GM21825 (cell line): ENCODE measurements at regions not wholly inside any gene's neighbourhood (a gene's known extent, or its start where the extent isn't known, plus 50 kb on each side); places are given as distances from the start of the nearest gene placed in this dataset.

Experiments
- ATAC-seq: cut with Tn5 transposase; IDR thresholded peaks from one replicate; pipeline ENCODE4 v1.9.1; 2021; ENCODE audit warnings: mild to moderate bottlenecking, moderate library complexity; ENCODE audit not compliant: unreplicated experiment

GRCh38 chr6:44657206-44657819 is 269.8 kb downstream of the CDC5L start:
- ATAC-seq = no peak

GRCh38 chr6:44658571-44658970 is 271.1 kb downstream of the CDC5L start:
- no peak for ATAC-seq

GRCh38 chr6:44659726-44660125 is 272.2 kb downstream of the CDC5L start:
- no peak for ATAC-seq

DNA sequence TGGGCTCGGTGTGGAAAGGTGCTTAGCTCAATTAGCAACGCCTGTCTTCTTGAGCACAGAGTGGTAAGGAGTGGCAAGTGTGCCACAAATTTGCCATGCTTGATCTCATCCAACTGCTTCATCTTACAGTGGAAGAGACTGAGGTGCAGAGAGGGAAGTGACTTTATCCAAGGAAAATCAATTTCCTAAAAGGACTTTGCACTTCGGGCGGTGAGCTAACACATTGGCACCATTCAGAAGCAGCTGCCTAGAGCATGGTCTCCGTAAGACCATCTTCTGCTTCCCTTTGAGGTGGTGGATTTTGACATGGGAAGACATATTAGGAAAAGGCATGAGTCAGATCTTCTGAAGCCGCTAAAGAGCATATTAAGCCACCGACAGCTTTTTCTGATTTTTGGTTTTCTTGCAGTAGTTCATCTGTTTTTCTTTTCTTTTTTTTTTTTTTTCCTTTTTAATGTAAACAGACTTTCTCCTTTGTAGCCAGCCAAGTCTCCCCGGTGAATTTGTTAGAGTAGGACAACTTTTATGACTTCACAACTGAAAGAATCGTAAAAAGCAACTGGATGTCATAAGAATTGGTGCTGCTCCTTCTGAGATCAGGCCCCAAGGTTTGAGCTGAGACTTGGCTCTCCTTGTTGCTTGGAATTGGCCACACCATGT is 273.2 kb downstream of the CDC5L start:
- no peak for ATAC-seq

DNA sequence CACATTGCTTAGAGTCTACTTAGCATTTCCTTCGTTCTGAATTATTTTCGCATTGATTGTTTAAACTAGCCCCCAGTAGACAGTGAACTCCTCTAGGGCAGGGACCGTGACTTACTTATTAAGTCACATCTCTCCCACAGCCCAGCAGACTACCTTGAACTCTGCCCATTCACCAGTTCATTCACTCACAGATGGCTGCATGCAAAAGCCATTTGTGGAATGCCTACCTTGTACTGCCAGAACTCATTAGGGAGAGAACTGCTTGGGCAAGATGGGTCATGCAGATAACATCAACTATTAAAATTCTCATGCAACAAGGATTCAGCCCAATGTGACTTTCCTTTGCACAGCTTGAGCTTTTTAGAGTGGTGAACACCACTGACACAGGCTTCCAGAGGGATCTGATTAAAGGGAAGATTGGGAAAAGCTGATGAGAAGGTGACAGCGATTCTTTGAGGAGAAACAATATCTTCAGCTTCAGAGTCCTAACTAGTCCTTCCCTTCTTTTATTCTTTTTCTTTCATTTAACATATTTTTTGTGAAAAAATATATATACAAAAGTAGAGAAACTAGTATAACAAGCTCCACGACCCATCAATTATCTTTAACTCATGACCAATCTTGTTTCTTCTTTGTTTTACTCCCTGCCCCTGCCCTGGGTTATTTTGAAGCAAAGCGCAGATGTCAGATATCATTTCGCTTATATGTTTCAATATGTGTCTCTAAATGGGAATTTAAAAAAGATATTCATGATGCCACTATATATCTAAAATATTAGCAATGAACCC is 273.9 kb downstream of the CDC5L start:
- no peak for ATAC-seq

GRCh38 chr6:44662461-44663121 is 275.1 kb downstream of the CDC5L start:
- no peak for ATAC-seq

DNA sequence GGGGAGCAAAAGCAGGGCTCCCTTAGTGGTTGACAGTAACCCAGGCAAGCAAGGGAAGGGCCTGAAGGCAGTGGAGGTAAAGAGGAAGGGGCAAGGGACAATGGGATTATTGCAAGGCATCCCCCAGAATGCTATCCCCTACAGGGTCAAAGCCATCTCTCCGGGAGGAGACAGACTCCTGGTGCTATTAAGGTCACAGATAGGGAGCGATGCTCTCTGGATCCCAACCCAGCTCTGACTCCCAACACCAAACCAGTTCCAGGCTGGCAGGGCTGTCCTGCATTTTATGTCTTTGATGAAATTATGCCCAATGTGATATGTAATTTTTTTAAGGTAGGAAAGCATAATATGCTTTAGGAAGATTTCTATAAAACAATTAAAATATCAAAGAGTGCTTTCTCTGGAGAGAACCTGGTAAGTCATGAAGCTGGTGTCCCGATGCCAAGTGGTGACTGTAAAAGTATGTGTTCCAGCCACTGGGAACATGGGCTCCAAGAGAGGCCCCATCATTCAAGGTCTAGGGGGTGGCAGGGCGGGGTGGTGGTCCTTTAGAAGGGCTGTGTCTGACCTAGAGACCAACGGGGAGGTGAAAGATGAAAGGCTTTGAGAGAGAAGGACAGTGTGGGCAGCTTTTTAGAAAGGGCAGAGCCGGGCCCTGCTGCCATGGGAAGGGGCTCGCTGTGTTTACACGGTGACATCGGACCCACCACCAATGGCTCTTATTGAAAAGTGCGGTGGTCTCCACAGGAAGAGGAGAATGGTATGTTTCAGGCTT is 276.5 kb downstream of the CDC5L start:
- no peak for ATAC-seq

DNA sequence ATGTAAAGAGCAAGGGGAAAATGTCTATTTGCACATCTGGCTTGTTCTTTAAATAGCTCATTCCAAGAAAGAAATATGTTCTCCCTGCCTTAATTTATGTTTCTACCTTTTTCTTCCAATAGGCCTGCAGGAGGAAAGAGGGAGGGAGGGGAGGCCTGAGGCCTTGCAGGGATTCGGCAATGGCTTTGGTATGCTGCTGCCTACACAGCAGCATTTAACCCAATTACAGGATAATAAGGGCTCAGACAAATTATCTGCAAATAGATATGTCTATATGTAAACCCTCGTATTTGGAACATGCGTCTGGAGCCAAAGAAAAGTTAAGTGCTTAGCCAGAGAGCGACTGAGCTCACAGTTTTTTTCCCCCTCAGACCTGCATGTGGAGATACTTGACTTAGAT is 277.2 kb downstream of the CDC5L start:
- ATAC-seq = no peak

DNA sequence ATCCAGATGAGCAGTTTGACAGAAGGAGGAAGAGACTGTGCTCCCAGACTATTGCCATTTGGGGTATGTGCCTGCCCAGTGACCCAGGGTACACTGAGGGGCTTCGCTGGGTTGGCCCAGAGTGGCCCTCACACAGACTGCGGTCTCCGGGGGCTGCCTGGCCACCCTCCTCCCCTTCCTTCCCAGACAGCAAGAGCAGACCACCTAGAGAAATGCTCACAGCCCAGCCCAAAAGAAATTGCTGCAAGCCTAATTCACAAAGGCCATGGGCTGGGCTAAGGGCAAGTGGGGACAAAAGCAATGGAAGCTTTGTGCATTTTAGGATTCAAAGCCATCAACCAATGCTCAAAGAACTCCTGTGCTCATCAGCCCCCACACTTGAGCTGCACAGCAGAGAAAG is 277.6 kb downstream of the CDC5L start:
- no peak for ATAC-seq

GRCh38 chr6:44665683-44666082 is 278.2 kb downstream of the CDC5L start:
- no peak for ATAC-seq

- no peak for ATAC-seq
Measured at GRCh38 chr6:44666324-44666723, 278.8 kb downstream of the CDC5L start.

DNA sequence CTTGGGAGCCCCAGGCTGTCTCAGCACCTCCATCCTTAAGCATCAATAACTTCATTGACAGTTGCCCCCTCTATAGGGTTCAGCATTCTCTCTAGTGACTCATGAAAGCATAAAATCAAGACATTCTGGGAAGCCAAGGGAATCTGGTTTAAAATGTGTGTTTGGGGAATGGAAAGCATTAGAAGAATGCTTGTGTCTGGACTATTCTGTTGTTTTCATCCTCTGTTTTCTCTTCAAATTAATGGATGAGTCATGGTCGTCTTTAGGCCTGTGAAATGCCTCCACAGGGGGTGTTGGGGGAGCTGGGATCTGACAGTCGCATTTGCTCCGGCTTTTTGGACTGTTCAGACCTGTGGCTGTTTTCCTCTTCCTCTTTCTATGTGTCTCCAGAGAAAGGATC is 279.7 kb downstream of the CDC5L start:
- ATAC-seq = no peak

- ATAC-seq = no peak
Measured at GRCh38 chr6:44667668-44668390, 280.3 kb downstream of the CDC5L start.

DNA sequence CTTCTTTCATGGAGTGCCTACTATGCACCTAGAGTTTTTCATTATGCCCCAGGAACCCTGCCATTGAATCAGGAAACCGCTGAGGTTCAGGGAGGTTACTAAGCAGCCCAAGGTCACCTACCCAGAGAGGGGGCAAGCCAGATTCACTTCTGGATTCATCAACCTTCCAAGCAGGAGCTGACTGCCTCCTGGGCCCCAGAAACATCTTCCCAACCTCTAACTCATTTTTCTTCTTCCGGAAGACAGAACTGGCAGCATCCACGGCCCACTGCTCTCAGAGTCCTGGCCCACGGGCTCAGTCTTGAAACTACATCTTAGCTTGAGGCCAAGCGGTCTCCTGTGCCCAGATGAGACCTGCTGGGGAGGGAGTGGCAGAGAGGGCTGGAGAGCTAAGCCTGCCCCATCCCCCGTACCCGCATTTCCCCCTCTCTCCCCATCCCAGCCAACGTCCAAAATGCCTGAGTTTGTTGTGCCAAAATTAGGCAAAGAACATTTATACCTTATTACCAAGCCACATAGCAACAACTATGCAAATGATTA is 281.0 kb downstream of the CDC5L start:
- ATAC-seq = no peak

GRCh38 chr6:44668976-44669934 is 281.7 kb downstream of the CDC5L start:
- no peak for ATAC-seq

GRCh38 chr6:44670146-44670545 is 282.6 kb downstream of the CDC5L start:
- ATAC-seq = no peak

DNA sequence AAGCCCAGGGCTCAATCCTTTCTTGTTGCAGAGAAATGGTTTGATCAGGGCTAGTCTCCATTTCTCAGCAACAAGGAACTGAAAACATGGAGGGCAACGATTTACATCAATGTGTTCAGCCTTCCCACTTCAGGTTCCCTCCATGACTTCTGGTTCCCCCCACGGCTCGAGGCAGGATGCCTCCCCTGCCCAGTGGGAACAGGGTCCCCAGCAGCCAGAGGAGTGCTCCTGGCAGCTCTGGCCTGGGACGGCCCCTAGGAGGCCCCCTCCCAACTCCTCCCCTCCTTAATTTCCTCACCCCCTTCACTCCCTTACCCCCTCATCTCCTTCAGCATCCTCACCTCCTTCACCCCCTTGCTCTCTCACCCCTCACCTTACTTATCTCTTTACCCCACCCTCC is 283.8 kb downstream of the CDC5L start:
- ATAC-seq = no peak

DNA sequence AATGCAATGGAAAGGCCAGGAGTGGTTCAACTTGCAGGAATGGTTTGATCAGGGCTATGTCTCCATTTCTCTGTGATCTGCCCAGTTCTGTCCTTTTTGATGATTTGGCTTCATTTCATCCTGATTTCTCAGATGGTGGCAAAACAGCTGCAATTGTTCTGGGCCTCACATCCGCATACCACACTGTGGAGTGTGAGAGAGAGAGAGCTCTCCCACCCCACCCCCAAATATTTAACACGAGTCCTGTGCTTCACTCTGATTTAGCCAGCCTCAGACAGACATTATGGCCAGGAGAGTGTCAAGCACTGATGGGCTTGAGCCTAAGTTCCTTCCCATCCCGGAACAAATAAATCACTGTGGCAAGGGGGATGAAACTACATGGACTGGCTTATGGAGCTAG is 284.6 kb downstream of the CDC5L start:
- no peak for ATAC-seq

DNA sequence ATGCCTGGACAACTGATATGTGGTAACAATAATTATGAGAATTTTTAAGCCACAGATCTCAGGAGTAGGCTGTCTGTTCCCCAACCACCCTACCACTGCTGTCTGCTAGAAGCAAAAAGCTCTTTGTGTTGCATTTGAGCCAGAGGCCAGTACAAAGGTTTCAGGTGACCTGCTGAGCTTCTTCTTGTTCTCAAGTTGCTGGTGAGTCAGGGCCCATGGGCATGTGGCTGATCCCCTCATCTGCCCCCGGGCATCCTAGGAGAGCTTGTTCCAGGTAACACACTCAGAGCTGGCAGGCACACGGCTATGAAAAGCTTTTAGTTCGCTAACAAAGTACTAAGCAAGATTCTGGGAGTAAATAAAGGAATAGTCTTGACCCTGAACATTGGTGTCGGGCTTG is 285.3 kb downstream of the CDC5L start:
- ATAC-seq = no peak
